GM19043 (cell line): ENCODE measurements at regions not wholly inside any gene's neighbourhood (a gene's known extent, or its start where the extent isn't known, plus 50 kb on each side); places are given as distances from the start of the nearest gene placed in this dataset.
"Not testable (repeated sequence)": the region's sequence is repeated elsewhere in the genome, so short reads cannot be mapped to it uniquely, and the experiment has no call there.

Source experiments
- ATAC-seq: cut with Tn5 transposase; IDR thresholded peaks from one replicate; pipeline ENCODE4 v1.9.1; 2021; ENCODE audit warnings: low read depth; ENCODE audit not compliant: unreplicated experiment

DNA sequence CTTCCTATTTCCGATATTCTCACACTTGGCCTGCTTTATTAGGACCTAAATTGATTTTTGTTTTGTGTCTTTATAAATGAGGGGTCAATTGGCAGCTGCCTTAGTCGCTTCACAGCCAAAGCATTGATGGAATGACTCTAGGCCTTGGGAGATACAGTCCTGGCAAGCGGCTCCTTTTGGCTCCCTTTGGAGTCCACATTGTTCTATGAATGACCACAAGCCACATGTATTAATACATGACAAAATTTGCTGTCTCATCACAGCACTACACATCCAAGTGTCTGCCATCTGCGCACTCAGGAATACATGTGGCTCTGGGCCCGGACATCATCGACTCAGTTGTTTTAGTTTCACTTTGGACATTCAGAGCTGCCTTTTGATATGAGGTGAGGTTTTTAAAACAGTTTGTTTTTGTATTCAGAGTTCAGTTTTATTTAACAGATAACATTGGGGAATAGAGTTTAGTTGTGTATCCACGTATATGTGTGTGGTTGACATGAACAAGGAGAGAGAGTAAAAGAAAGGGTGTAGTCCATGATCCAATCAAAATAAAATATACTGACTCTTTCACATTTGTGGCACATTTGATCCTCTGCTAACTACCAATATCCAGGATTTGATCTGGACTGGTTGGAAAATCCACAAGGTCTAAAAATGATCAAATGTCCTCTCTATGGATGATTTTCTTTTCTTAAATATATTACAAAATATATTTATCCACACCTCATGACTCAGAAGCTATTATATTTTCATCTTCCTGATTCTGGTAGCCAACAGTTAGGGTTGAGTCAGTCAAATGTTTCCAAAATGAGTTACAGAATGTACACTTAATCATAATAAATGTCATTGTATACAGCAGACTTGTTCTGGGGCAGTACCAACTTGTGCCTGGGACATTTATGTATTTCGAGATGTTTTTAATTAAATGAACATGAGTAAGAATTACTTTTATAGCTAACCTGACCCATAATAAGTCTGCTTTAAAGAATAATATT is 114.0 kb upstream of the MTAP start:
- ATAC-seq: no peak

DNA sequence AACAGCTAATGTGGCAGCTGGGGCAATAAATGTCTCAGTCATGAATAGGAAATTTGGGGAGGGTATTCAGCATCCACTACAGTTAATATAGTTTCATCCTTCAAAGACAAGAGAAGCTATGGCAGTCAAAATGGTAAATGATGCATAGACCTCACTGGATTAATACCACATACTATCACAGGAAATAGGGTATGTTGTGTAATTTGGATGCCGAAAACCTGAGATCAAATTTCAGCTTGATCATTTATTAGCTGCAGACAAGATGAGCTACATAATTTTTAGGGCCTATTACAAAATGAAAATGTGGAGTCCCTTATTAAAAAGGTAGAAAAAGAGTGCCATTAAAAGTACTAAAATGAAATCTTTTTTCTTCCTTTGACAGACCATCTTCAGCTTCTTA is 112.6 kb upstream of the MTAP start:
- no peak for ATAC-seq

DNA sequence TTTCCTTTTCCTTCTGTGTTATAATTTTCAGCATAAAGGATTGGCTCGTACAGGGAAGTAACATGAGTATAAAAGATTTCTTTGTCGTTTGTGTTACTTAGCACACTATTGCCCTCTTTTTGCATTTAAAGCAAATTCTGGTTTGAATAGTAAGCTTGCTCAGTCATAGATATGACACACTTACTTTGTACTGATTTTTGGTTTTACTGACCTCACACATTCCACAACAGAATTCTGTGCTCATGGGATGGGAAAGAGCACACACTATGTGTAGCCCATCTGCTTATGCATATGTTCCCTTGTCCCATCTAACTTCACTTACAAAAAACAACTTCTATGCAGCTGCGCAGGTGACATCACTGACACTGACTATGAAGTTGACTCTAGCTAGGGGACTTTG is 111.9 kb upstream of the MTAP start:
- no peak for ATAC-seq

DNA sequence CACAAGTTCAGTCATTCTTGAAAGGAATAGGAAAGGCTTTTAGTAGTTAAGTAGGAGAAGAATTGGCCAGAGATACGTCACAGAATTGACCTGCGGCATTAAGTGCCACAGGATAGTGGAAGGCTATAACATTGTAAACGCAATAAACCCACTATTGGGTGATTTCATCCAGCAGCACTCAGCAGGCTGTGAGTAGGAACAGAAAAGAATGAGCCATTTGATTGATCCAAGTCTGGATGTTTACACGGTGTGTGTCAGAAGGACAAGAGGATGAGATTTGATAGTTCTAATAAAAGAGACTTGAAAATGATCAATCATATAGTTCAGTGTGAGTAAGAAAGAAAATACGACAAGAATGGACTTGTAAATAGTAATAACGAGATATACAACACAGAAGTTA is 110.0 kb upstream of the MTAP start:
- no peak for ATAC-seq

DNA sequence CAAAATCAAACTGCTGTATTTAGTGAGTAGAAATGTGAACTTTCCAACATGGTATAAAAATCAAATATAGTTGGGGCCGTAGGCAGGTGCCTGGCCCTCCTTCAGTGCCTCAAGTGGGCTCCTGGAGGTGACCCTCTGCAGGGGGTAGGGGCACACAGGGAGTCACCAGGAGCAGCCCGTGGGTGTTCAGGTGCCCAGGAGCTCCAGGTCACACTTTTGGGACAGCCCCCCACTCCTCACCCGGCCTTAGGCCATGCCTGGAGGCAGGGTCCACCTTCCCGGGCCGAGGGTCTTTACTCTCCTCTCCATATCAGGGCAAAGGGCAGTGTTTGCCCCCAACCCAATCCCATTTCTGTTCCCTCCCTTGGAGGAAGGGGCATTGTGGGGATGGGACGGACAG is 108.0 kb upstream of the MTAP start:
- no peak for ATAC-seq

DNA sequence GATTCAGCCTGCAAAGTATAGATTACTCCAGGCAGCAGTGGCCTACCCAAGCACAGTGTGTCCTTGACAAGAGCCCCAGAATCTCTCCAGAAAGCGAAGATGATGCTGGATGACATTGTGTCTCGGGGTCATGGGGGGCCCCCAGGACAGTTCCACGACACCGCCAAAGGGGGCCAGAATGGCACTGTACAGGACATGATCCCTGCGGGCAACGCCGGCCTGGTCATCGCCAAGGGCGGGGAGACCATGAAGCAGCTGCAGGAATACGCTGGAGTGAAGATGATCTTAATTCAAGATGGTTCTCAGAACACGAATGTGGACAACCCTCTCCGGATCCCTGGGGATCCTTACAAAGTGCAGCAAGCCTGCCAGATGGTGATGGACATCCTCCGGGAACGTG is 107.0 kb upstream of the MTAP start:
- no peak for ATAC-seq

DNA sequence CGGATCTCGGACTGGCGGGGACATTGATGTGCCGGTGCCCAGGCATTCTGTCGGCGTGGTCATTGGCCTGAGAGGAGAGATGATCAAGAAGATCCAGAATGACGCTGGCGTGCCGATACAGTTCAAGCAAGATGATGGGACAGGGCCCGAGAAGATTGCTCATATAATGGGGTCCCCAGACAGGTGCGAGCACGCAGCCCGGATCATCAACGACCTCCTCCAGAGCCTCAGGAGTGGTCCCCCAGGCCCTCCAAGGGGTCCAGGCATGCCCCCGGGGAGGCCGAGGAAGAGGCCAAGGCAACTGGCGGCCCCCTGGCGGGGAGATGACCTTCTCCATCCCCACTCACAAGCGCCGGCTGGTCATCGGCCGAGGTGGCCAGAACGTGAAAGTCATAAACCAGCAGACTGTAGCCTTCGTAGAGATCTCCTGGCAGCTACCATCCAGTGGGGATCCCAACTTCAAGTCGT is 106.5 kb upstream of the MTAP start:
- ATAC-seq: no peak

DNA sequence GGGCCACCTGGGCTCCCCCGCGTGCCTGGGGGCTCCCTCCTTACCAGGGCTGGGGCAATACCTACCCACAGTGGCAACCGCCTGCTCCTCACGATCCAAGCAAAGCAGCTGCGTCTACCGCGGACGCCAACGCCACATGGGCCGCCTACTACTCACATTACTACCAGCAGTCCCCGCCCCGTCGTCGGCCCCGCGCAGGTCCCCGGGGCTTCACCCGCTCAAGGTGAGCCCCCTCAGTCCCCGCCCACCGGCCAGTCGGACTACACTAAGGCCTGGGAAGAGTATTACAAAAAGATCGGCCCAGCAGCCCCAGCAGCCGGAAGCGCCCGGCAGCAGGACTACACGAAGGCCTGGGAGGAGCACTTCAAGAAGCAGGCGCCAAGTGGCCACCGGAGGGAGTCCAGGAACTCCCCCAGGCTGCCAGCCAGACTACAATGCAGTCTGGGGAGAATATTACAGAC is 106.0 kb upstream of the MTAP start:
- no peak for ATAC-seq

DNA sequence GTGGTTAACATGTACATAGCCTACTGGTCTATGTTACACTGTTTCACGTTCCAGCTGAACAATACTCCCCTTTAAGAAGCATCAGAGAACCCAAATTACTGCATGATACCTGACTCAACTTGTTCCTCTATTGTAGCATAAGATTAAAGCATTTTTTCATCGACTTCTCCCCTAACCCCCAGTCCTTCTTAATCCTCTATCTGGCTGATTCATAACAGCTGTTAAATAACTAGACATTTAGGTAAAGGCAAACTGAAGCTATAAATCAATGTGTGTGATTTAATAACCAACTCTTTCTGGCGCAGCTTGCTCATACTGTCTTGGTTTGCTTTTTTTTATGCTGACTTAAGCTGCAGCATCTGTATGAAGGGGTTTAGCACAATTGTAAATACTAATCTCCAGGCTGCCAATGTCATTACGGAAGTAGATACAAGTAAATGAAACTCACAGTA is 94.2 kb upstream of the MTAP start:
- ATAC-seq: no peak

DNA sequence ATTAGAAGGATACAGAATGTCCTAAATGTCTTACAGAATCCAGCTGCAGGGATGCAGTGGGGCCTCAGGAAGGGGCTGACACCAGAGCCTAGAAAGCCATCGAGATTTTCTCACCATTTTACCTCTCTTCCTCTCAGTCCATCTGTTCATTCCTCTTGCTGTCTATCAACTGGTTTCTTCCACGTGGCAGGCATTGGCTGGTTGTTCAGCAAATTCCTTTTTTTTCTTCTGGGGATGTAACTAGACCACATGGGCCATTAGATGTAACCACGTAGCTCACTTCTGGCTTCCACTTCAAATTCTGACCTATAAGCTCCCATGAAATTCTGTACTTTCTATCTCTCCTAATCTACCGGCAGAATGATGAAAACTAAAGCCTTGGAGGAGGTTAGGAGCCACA is 93.6 kb upstream of the MTAP start:
- ATAC-seq: no peak

DNA sequence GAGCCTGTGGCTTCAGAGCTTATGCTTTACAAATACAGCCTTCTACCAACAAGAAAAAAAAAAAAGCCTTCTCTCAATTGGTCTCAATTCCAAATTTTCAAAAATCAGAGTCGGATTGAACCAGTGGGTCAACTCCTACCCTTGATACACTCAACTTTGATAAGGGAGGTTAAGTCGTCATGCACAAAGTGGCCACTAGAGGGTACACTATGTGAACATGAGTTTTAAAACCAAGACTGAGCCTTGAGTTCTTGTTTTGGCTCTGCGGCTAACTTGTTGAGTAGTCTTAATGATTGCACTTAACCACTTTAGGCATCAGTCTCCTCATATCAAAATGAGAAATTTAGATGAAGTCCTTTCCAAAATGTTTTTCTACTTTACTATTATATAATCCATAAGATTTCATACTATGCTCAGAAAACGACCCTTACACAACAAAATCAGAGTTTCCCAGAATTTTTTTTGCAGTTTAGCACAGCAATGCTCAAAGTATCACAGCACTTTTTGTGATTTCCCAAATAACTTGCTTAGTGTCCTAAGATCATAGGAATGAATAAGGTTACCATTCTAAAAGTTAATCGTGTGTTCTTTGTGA is 92.9 kb upstream of the MTAP start:
- ATAC-seq: peak; percentile 70

DNA sequence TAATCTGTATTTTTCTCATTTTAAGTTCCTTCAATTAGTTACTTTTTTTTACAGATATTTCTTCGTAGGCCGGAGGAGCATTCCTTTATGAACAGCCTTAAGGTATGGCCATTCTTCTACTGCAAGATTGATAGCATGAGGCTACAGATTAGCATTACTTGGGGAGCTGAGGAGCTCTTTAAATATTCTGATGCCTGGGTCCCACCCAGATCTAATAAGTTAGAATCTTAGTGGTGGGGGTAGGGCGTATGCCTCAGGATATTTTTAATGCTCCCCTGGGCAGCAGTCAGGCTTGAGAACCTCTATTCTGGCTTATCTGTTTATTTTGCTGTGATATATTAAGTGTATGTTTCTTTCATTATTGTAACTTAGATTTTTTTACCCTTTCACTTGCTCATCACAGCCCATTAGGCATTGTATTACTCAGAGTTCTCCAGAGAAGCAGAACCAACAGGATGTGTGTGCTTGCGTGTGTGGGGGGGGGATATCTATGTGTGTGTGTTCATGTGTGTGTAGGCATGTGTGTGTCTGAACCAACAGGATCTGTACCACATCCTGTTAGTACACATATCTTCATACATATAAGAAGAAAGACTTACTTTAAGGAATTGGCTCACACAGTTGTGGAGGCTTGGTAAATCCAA is 91.8 kb upstream of the MTAP start:
- no peak for ATAC-seq

DNA sequence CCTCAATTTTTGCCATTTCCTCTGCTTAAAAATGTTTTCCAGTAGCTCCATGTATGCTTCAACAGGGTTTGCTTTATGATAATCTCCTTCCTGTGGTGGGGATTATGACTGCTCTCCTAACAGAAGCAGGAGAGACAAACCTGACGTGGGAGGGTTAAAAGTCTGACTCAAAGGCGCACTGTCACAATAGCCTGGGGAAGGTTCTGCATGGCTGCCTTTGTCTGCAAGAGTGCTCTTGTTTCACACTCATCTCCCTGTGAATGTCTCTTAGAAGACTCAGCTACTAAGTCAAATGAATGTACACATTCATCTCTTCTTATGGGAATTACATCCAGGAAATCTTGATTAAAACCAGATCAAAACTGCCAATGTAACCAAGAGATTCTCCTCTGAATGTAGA is 90.9 kb upstream of the MTAP start:
- no peak for ATAC-seq

DNA sequence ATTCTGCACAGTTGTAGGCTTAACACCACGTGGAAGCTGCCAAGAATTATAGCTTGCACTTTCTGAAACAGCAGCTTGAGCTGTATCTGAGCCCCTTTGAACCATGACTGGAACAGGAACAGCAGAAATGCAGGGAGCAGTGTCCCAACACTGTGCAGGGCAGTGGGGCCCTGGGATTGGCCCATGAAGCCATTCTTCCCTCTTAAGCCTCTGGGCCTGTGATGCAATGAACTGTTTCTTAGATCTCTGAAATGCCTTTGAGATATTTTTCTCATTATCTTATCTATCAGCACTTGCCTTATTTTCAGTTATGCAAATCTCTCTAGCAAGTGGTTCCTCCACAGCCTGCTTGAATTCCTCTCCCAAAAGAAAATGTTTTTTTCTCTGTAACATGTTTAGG is 87.0 kb upstream of the MTAP start:
- no peak for ATAC-seq

DNA sequence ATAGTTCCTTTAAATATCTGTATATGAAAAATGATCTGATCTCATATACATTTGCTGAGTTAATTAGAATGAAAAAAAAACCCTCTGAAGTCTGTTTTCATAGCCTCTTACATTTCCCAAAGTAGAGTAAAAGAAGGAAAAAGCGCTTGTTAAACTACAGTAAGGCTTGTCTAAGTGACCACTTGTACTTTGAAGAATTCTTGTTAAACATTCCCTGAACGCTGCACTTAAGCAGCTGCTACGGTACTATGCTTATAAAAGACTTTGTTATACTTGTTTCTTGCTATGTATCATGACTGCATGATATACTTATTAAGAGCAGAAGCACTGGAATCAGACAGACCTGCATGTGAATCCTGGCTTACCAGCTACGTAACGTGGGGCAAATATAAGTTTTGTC is 81.7 kb upstream of the MTAP start:
- ATAC-seq: no peak

DNA sequence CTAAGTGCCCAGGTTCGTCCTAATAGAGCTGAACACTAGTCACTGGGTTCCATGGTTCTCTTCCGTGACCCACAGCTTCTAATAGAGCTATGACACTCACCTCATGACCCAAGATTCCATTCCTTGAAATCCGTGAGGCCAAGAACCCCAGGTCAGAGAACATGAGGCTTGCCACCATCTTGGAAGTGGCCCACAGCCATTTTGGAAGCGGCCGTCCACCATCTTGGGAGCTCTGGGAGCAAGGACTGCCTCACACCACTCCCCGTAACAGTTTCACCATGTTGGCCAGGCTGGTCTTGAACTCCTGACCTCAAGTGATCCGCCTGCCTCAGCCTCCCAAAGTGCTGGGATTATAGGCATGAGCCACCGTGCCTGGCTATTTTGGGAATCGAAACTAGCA is 75.0 kb upstream of the MTAP start:
- not testable (repeated sequence) for ATAC-seq

DNA sequence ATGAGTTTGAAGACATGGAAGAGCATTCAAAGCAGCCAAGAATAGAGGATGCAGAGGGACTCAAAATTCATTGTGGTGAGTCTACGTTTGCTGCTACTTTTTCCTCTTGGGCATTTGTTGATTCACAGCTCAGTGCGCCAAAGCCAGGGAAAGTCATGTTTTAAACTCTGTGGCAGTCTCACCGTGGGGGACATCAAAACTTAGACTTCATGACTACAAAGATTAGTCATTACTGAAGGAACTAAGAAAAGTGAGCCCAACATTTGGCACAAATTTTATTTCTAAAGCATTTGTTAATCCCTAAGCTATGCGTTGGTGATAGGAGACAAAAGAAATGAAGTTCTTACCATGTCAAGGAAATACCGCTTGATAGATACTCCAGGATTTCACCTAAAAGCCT is 73.7 kb upstream of the MTAP start:
- ATAC-seq: no peak

DNA sequence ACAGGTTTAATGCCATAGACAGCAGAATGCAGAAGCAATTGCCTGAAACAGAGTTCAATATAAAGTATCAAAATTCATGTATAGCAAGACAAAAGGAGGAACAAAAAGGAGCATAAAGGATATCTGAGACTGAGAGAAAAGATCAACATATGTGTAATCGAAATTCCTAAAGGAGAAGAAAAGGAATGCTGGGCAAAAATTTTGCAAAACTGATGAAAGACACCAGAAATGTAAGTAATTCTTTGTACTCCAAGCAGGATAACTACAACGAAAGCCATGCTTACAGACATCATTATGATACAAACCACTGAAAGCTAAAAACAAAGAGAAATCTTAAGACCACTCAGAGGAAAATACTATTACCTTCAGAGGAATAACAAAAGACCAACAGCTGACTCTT is 72.8 kb upstream of the MTAP start:
- ATAC-seq: no peak

DNA sequence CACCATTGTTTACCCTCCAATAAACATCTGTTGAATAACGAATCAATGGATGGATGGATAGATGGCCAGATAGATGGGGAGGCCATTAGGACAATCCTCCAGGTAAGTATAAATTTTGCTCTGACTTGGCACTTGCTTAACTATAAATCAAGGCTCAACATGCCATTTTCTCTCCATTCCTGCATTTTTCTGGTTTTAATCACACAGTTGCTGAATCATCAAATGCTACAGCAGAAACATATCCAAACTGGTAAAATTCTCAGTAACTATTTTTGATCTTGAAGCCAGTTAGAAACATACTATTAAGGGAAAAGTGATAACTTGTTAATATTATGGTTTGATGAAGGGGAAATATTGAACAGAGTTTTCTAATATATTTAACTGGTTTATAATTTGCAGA is 71.5 kb upstream of the MTAP start:
- ATAC-seq: no peak

DNA sequence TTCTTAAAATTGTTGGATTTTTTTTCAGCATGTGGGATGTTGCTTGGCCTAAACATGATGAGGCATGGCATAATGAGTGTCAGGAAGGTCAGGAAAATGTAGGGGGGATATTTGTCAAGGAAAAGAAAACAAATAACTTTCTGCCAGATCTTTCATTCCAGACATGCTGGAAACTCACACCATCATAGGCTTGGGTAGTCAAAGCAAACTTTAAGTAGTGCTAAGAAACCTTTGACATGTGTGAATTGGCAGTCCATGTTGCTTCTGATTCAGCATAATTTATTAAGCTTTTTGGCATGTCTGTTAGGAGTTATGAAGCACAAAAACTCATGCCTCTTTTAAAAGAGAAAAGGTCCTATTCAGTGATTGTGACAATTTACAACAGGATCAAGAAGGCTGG is 61.3 kb upstream of the MTAP start:
- ATAC-seq: no peak

DNA sequence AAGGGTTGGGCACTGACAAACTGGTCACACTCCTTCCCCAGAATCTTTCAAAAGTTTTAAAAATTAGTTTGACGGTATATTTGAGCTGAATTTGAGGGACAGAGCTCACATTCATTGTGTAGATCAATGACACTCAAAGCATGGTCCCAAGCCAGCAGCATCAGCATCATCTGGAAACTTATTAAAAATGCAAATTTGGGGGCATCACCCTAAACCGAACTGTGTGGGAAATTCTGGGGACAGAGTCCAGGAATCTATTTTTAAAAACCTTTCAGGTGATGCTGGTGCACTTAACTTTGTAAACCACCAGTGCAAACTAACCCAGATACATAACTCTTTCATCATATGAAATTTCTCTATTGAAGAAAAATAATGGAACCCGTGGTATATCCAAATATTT is 58.1 kb upstream of the MTAP start:
- no peak for ATAC-seq
